ACC112 (cell line): ENCODE measurements at regions not wholly inside any gene's neighbourhood (a gene's known extent, or its start where the extent isn't known, plus 50 kb on each side); places are given as distances from the start of the nearest gene placed in this dataset.
A peak's percentile ranks its signal among the peaks of the same experiment; 100 is the strongest.
"Not testable (repeated sequence)": the region's sequence is repeated elsewhere in the genome, so short reads cannot be mapped to it uniquely, and the experiment has no call there.

Experiments
- H2AFZ ChIP-seq: fragments of 200-600 bp; sonication (generic); one replicate; pipeline ENCODE4 v1.6.0; 2017; ENCODE audit warnings: antibody characterized with exemption, low read length; ENCODE audit not compliant: unreplicated experiment
- H3K27ac ChIP-seq: fragments of 200-600 bp; sonication (generic); 2 replicates; pipeline ENCODE4 v1.5.1; 2014; ENCODE audit warnings: low read depth, mild to moderate bottlenecking, antibody characterized with exemption, low read length, moderate library complexity
- H3K27me3 ChIP-seq: fragments of 200-600 bp; sonication (generic); 2 replicates; pipeline ENCODE4 v1.6.1; 2014; ENCODE audit warnings: mild to moderate bottlenecking, antibody characterized with exemption, low read length, moderate library complexity, mixed read lengths; ENCODE audit not compliant: insufficient read depth
- H3K36me3 ChIP-seq: fragments of 200-600 bp; sonication (generic); 2 replicates; pipeline ENCODE4 v1.6.1; 2016; ENCODE audit warnings: mild to moderate bottlenecking, antibody characterized with exemption, low read length, moderate library complexity, mixed read lengths; ENCODE audit not compliant: insufficient read depth
- H3K4me1 ChIP-seq: fragments of 200-600 bp; sonication (generic); one replicate; pipeline ENCODE4 v1.6.1; 2016; ENCODE audit warnings: low read length, mixed read lengths; ENCODE audit not compliant: insufficient read depth, unreplicated experiment, control insufficient read depth
- H3K4me3 ChIP-seq: fragments of 200-600 bp; sonication (generic); 2 replicates; pipeline ENCODE4 v1.5.1; 2014; ENCODE audit warnings: mild to moderate bottlenecking, low read depth, low read length
- H3K79me2 ChIP-seq: fragments of 200-600 bp; sonication (generic); one replicate; pipeline ENCODE4 v1.6.0; 2016; ENCODE audit warnings: low read length; ENCODE audit not compliant: control insufficient read depth, unreplicated experiment, insufficient read depth

- H3K27ac ChIP-seq = no peak overlapping the region
- H3K4me3 ChIP-seq = no peak overlapping the region
- H3K79me2 ChIP-seq = no peaks in the 10 kb centered on the region
- peaks cover 5% of the 10 kb centered on the region for H3K4me1 ChIP-seq
- no peak overlapping the region for H2AFZ ChIP-seq
- H3K27me3 ChIP-seq = no peaks in the 10 kb centered on the region
- no peaks in the 10 kb centered on the region for H3K36me3 ChIP-seq
Observed at GRCh38 chr11:23924226-23924625, 572.6 kb upstream of the LUZP2 start.

- peaks cover 13% of the 10 kb centered on the region for H3K4me1 ChIP-seq
- no peak overlapping the region for H3K4me3 ChIP-seq
- H3K27me3 ChIP-seq = no peaks in the 10 kb centered on the region
- H3K79me2 ChIP-seq = no peaks in the 10 kb centered on the region
- no peaks in the 10 kb centered on the region for H3K36me3 ChIP-seq
- H3K27ac ChIP-seq = no peak overlapping the region
- no peak overlapping the region for H2AFZ ChIP-seq
Observed at GRCh38 chr11:23931443-23931842, 565.4 kb upstream of the LUZP2 start.

DNA sequence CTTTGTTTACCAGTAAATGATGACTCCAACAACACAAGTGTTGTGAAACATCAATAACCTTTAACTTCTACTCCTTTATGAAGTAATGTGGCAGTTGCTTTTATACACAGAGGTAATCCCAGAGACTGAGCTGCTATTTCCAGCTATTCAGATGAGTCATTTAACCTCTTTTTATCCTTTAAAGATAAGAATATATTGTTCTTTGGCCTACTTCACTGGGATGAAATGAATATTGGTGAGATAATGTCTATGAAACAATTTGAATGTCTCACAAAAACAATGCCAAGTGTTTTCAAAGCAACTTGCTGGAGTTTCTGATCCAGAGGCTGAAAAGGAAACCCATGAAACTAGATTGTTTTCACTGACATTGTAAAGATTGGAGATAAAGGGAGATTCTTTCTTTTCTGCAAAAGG is 564.4 kb upstream of the LUZP2 start:
- Histone ChIP-seq H3K79me2 (no peaks in the 10 kb centered on the region), H2AFZ (peak overlapping the region; percentile 3), H3K4me3 (no peak overlapping the region), H3K27ac (no peak overlapping the region), H3K36me3 (no peaks in the 10 kb centered on the region), H3K27me3 (no peaks in the 10 kb centered on the region), H3K4me1 (peaks cover 13% of the 10 kb centered on the region)

- Histone ChIP-seq H3K27me3 (no peaks in the 10 kb centered on the region), H2AFZ (no peak overlapping the region), H3K79me2 (no peaks in the 10 kb centered on the region), H3K4me1 (peaks cover 13% of the 10 kb centered on the region), H3K36me3 (no peaks in the 10 kb centered on the region), H3K27ac (no peak overlapping the region), H3K4me3 (no peak overlapping the region)
Observed at GRCh38 chr11:23933721-23934120, 563.1 kb upstream of the LUZP2 start.

DNA sequence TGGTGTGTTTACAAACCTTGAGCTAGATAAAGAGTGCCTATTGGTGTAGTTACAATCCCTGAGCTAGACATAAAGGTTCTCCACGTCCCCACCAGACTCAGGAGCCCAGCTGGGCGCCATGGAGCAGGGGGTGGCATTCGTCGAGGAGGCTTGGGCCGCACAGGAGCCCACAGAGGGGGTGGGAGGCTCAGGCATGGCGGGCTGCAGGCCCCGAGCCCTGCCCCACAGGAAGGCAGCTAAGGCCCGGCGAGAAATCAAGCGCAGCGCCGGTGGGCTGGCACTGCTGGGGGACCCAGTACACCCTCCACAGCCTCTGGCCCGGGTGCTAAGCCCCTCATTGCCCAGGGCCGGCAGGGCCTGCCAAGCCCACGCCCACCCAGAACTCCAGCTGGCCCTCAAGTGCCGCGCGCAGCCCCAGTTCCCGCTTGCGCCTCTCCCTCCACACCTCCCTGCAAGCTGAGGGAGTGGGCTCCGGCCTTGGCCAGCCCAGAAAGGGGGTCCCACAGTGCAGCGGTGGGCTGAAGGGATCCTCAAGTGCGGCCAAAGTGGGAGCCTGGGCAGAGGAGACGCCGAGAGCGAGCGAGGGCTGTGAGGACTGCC is 562.1 kb upstream of the LUZP2 start:
- H3K27ac ChIP-seq, H3K36me3 ChIP-seq, H3K79me2 ChIP-seq, H3K27me3 ChIP-seq, H2AFZ ChIP-seq, H3K4me3 ChIP-seq: not testable (repeated sequence)
- peaks cover 13% of the 10 kb centered on the region for H3K4me1 ChIP-seq

DNA sequence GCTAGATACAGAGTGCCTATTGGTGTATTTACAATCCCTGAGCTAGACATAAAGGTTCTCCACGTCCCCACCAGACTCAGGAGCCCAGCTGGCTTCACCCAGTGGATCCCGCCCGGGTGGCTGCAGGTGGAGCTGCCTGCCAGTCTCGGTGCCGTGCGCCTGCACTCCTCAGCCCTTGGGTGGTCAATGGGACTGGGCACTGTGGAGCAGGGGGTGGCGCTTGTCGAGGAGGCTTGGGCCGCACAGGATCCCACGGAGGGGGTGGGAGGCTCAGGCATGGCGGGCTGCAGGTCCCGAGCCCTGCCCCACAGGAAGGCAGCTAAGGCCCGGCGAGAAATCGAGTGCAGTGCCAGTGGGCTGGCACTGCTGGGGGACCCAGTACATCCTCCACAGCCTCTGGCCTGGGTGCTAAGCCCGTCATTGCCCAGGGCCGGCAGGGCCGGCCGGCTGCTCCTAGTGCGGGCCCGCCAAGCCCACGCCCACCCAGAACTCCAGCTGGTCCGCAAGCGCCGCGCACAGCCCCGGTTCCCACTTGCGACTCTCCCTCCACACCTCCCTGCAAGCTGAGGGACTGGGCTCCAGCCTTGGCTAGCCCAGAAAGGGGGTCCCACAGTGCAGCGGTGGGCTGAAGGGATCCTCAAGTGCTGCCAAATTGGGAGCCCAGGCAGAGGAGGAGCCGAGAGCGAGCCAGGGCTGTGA is 554.6 kb upstream of the LUZP2 start:
- not testable (repeated sequence) for H3K27ac ChIP-seq, H2AFZ ChIP-seq, H3K27me3 ChIP-seq, H3K36me3 ChIP-seq, H3K4me3 ChIP-seq, H3K4me1 ChIP-seq, H3K79me2 ChIP-seq

- no peaks in the 10 kb centered on the region for H3K36me3 ChIP-seq
- no peak overlapping the region for H3K4me3 ChIP-seq
- H2AFZ ChIP-seq = no peak overlapping the region
- no peaks in the 10 kb centered on the region for H3K4me1 ChIP-seq
- no peak overlapping the region for H3K27ac ChIP-seq
- H3K79me2 ChIP-seq = no peaks in the 10 kb centered on the region
- H3K27me3 ChIP-seq = no peaks in the 10 kb centered on the region
Observed at GRCh38 chr11:23944923-23945322, 551.9 kb upstream of the LUZP2 start.

- Histone ChIP-seq H3K36me3 (no peaks in the 10 kb centered on the region), H3K4me1 (no peaks in the 10 kb centered on the region), H3K4me3 (no peak overlapping the region), H2AFZ (no peak overlapping the region), H3K79me2 (no peaks in the 10 kb centered on the region), H3K27me3 (no peaks in the 10 kb centered on the region), H3K27ac (no peak overlapping the region)
Observed at GRCh38 chr11:23947883-23948282, 549.0 kb upstream of the LUZP2 start.

- H3K36me3 ChIP-seq = no peaks in the 10 kb centered on the region
- H3K4me1 ChIP-seq = no peaks in the 10 kb centered on the region
- no peaks in the 10 kb centered on the region for H3K27me3 ChIP-seq
- H3K27ac ChIP-seq = no peak overlapping the region
- no peak overlapping the region for H2AFZ ChIP-seq
- no peaks in the 10 kb centered on the region for H3K79me2 ChIP-seq
- no peak overlapping the region for H3K4me3 ChIP-seq
Observed at GRCh38 chr11:23948851-23949250, 548.0 kb upstream of the LUZP2 start.

DNA sequence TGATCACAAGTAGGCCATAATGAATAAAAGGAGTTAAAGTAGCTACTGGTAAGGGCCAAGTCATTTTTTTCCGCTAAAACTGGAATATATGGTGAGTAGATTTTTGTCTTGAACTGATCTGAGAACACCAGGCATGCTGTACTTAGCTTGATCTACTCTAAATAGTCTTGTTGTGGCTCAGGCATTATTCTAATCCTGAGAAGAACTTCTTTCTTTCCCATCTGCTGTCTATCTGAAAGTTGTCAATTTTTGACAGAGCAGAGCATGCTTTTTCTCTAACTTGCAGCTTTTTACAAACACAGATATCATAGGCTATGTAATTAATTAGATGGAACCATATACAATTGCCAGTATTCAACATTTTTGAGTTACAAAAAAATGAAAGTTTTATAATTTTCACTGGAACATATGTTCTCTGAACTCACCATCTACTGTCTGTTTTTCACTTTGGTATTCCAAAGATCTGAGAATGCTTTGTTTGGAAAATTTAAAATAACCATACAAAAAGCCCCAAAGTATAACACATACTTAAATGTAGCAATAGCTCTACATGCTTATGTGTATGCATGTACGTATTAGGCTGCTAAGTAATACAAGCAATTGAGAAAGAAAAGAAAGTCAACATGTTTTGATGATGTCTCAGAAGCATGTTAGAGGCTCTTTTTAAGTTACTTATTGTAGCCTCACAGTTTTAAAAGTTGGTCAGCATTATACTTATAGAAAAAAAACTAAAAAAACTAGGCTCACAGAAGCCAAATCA is 542.7 kb upstream of the LUZP2 start:
- Histone ChIP-seq H3K27me3 (no peaks in the 10 kb centered on the region), H2AFZ (no peak overlapping the region), H3K36me3 (no peaks in the 10 kb centered on the region), H3K79me2 (no peaks in the 10 kb centered on the region), H3K27ac (no peak overlapping the region), H3K4me1 (no peaks in the 10 kb centered on the region), H3K4me3 (no peak overlapping the region)

DNA sequence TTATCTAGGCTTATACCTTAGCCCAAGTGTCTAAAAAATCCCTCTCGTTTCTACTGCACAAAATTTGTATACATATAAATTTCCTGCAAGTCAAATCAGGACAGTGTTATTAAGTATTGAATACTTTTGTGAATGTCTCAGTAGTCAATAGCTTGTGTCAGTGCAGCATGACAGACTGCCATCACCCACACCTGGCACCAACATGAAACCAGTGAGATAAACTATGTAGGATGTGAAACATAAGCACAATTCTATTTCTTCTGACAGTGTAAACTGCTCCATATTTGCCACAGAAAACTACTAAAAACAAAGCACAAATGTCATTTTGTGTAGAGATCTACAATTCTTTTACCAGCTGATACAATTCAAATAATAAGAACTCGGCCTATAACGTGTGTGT is 542.1 kb upstream of the LUZP2 start:
- Histone ChIP-seq H3K79me2 (no peaks in the 10 kb centered on the region), H3K4me3 (no peak overlapping the region), H3K4me1 (no peaks in the 10 kb centered on the region), H2AFZ (no peak overlapping the region), H3K36me3 (no peaks in the 10 kb centered on the region), H3K27me3 (no peaks in the 10 kb centered on the region), H3K27ac (no peak overlapping the region)
